ENCODE measurements at regions not wholly inside any gene's neighbourhood (a gene's known extent, or its start where the extent isn't known, plus 50 kb on each side); places are given as distances from the start of the nearest gene placed in this dataset.
A peak's percentile ranks its signal among the peaks of the same experiment; 100 is the strongest.

GRCh38 chr7:66557214-66558200, 71.2 kb upstream of the KCTD7 start:
- TF ChIP-seq, protein P1, sequence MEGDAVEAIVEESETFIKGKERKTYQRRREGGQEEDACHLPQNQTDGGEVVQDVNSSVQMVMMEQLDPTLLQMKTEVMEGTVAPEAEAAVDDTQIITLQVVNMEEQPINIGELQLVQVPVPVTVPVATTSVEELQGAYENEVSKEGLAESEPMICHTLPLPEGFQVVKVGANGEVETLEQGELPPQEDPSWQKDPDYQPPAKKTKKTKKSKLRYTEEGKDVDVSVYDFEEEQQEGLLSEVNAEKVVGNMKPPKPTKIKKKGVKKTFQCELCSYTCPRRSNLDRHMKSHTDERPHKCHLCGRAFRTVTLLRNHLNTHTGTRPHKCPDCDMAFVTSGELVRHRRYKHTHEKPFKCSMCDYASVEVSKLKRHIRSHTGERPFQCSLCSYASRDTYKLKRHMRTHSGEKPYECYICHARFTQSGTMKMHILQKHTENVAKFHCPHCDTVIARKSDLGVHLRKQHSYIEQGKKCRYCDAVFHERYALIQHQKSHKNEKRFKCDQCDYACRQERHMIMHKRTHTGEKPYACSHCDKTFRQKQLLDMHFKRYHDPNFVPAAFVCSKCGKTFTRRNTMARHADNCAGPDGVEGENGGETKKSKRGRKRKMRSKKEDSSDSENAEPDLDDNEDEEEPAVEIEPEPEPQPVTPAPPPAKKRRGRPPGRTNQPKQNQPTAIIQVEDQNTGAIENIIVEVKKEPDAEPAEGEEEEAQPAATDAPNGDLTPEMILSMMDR (conservative IDR thresholded peaks at IDR 0.05) = peak; percentile 98
- no peak for TF ChIP-seq ZFX (IDR thresholded peaks at IDR 0.05)

Data from C4-2B (cell line).